Kidney epithelial cell (primary cell): ENCODE measurements at regions not wholly inside any gene's neighbourhood (a gene's known extent, or its start where the extent isn't known, plus 50 kb on each side); places are given as distances from the start of the nearest gene placed in this dataset.

Source experiments
- DNase-seq: peaks from one replicate; pipeline ENCODE4 v3.0.0-alpha.2; 2010; ENCODE audit warnings: low read depth
- H3K27me3 ChIP-seq: 2 replicates; pipeline ENCODE4 v1.6.0; 2011; ENCODE audit warnings: low read length; ENCODE audit not compliant: control insufficient read depth, insufficient read depth
- H3K36me3 ChIP-seq: 2 replicates; pipeline ENCODE4 v1.5.1; 2011; ENCODE audit warnings: low read length; ENCODE audit not compliant: control insufficient read depth, insufficient read depth
- H3K4me3 ChIP-seq: 2 replicates; pipeline ENCODE4 v1.5.1; 2011; ENCODE audit warnings: low read depth, mild to moderate bottlenecking, control low read depth, low read length
- CTCF ChIP-seq: IDR thresholded peaks from 2 replicates; pipeline ENCODE4 v1.5.1; 2011; ENCODE audit warnings: mild to moderate bottlenecking, moderate library complexity, low read length, control low read depth, inconsistent platforms; ENCODE audit not compliant: insufficient read depth, poor library complexity, severe bottlenecking

DNA sequence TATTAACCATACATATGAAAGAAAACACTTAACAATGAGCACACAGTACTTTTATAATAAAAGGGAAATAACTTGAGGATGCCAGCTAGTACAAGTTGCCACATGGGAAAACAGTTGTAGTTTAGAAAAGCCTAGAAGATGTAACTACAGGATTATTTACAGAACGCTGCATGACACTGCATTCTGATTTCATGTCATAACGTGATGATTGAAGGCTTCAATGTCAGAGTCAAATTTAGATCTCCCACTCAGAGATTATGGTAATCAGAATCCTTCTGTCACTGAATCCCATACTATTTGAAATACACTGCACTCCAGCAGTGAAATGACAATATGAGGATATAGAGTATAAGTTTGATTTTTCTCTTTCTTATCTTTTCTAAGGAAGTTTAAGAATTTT is 253.9 kb upstream of the LRRN1 start:
- H3K4me3 ChIP-seq: no peak overlapping the region
- H3K36me3 ChIP-seq: no peaks in the 10 kb centered on the region
- DNase-seq: no peak
- TF ChIP-seq CTCF: no peak
- no peaks in the 10 kb centered on the region for H3K27me3 ChIP-seq

GRCh38 chr3:3538451-3538850 is 260.8 kb upstream of the LRRN1 start:
- no peak overlapping the region for H3K4me3 ChIP-seq
- no peaks in the 10 kb centered on the region for H3K27me3 ChIP-seq
- no peak for TF ChIP-seq CTCF
- H3K36me3 ChIP-seq: no peaks in the 10 kb centered on the region
- no peak for DNase-seq

GRCh38 chr3:3532508-3532907 is 266.7 kb upstream of the LRRN1 start:
- Histone ChIP-seq H3K27me3 (no peaks in the 10 kb centered on the region), H3K36me3 (no peaks in the 10 kb centered on the region), H3K4me3 (no peak overlapping the region)
- TF ChIP-seq CTCF: no peak
- no peak for DNase-seq

GRCh38 chr3:3531476-3531875 is 267.8 kb upstream of the LRRN1 start:
- no peaks in the 10 kb centered on the region for H3K27me3 ChIP-seq
- no peaks in the 10 kb centered on the region for H3K36me3 ChIP-seq
- no peak overlapping the region for H3K4me3 ChIP-seq
- no peak for DNase-seq
- TF ChIP-seq CTCF: no peak

- Histone ChIP-seq H3K27me3 (no peaks in the 10 kb centered on the region), H3K36me3 (no peaks in the 10 kb centered on the region), H3K4me3 (no peak overlapping the region)
- no peak for TF ChIP-seq CTCF
- no peak for DNase-seq
These were observed 280.0 kb upstream of the LRRN1 start for GRCh38 chr3:3519266-3519665.

DNA sequence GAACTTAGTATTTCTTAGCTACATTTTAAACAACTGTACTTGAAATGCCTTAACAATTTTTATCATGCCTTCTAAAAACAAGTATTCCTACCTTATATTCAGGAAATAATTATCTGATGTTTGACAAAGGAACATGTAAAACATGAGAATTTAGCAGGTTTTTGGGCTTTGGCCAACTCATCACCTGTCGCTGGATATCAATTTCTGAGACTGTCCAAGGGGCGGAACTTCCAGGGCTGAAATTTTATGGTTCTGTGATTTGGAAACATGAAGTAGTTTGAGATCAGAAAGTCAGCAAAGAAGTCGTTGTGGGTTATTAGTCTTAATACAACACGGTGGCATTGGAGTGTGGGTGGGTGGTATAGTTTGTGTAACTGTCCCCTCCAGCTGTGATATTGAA is 282.2 kb upstream of the LRRN1 start:
- TF ChIP-seq CTCF: no peak
- Histone ChIP-seq H3K4me3 (no peak overlapping the region), H3K36me3 (no peaks in the 10 kb centered on the region), H3K27me3 (no peaks in the 10 kb centered on the region)
- DNase-seq: no peak
